Hepatocyte (in vitro differentiated cells): ENCODE measurements at regions not wholly inside any gene's neighbourhood (a gene's known extent, or its start where the extent isn't known, plus 50 kb on each side); places are given as distances from the start of the nearest gene placed in this dataset.

Source experiments
- EZH2 ChIP-seq: fragments of 200-600 bp; sonication (generic); IDR thresholded peaks from 2 replicates; pipeline ENCODE4 v1.6.1; 2016; ENCODE audit warnings: antibody characterized with exemption, mild to moderate bottlenecking, borderline replicate concordance
- TF ChIP-seq, protein P1 (sequence below): fragments of 200-600 bp; sonication (generic); IDR thresholded peaks from 2 replicates; pipeline ENCODE4 v1.5.1; 2016; ENCODE audit warnings: antibody characterized with exemption, mild to moderate bottlenecking; ENCODE audit not compliant: poor library complexity

DNA sequence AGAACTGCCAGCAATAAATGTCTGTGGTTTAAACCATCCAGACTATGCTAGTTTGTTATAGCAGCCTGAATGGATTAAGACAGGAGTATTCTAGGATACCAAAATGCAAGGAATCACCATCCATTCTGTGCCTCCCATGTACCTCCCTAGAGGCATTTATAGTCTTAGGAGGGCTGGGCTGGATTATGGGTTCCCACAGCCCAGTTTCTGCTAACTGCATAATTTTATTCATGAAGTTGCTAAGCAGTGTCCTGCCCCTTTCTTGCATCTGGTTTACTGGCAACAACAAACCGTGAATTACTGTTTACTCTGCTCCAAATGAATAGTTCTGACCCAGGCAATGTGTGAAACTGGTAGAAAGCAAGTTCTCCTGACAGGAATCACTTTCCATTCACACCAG lies 67.1 kb upstream of the PRKX start:
- TF ChIP-seq, protein P1, sequence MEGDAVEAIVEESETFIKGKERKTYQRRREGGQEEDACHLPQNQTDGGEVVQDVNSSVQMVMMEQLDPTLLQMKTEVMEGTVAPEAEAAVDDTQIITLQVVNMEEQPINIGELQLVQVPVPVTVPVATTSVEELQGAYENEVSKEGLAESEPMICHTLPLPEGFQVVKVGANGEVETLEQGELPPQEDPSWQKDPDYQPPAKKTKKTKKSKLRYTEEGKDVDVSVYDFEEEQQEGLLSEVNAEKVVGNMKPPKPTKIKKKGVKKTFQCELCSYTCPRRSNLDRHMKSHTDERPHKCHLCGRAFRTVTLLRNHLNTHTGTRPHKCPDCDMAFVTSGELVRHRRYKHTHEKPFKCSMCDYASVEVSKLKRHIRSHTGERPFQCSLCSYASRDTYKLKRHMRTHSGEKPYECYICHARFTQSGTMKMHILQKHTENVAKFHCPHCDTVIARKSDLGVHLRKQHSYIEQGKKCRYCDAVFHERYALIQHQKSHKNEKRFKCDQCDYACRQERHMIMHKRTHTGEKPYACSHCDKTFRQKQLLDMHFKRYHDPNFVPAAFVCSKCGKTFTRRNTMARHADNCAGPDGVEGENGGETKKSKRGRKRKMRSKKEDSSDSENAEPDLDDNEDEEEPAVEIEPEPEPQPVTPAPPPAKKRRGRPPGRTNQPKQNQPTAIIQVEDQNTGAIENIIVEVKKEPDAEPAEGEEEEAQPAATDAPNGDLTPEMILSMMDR = no peak
- no peak for TF ChIP-seq EZH2
